MM.1S (cell line): ENCODE measurements at regions not wholly inside any gene's neighbourhood (a gene's known extent, or its start where the extent isn't known, plus 50 kb on each side); places are given as distances from the start of the nearest gene placed in this dataset.

Experiments
- EZH2 ChIP-seq: fragments of 300-600 bp; sonication (generic); optimal IDR thresholded peaks from 2 replicates; pipeline ENCODE3; 2017; ENCODE audit warnings: low read depth, mild to moderate bottlenecking, antibody characterized with exemption, low read length, mixed read lengths
- TF ChIP-seq, protein P1 (sequence below): fragments of 300-600 bp; sonication (generic); IDR thresholded peaks from 2 replicates; pipeline ENCODE4 v1.5.1; 2016; ENCODE audit warnings: antibody characterized with exemption, low read length, mixed read lengths

DNA sequence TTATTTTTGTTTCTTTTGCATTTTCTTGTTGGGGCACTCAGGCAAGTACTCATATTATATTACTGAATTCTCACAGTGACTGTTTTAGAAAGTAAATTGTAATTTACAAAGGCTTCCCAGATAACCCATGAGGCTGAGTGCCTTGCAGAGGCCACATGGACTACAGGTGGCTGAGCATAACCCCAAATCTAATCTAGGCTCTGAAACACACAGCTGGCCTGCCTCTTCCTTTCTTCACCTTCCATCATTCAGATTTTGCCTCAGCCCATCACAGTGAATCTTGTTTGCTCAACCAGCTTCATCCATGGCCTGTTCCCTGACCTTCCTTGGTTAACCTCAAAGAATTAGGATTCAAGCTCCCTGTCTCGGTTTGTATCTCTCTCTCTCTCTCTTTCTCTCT is 78.5 kb upstream of the PRDM11 start:
- TF ChIP-seq, protein P1, sequence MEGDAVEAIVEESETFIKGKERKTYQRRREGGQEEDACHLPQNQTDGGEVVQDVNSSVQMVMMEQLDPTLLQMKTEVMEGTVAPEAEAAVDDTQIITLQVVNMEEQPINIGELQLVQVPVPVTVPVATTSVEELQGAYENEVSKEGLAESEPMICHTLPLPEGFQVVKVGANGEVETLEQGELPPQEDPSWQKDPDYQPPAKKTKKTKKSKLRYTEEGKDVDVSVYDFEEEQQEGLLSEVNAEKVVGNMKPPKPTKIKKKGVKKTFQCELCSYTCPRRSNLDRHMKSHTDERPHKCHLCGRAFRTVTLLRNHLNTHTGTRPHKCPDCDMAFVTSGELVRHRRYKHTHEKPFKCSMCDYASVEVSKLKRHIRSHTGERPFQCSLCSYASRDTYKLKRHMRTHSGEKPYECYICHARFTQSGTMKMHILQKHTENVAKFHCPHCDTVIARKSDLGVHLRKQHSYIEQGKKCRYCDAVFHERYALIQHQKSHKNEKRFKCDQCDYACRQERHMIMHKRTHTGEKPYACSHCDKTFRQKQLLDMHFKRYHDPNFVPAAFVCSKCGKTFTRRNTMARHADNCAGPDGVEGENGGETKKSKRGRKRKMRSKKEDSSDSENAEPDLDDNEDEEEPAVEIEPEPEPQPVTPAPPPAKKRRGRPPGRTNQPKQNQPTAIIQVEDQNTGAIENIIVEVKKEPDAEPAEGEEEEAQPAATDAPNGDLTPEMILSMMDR = no peak
- no peak for TF ChIP-seq EZH2
